GM21737 (cell line): ENCODE measurements at regions not wholly inside any gene's neighbourhood (a gene's known extent, or its start where the extent isn't known, plus 50 kb on each side); places are given as distances from the start of the nearest gene placed in this dataset.

ENCODE experiments used
- ATAC-seq: cut with Tn5 transposase; IDR thresholded peaks from one replicate; pipeline ENCODE4 v1.9.1; 2021; ENCODE audit warnings: mild to moderate bottlenecking, moderate library complexity; ENCODE audit not compliant: unreplicated experiment

DNA sequence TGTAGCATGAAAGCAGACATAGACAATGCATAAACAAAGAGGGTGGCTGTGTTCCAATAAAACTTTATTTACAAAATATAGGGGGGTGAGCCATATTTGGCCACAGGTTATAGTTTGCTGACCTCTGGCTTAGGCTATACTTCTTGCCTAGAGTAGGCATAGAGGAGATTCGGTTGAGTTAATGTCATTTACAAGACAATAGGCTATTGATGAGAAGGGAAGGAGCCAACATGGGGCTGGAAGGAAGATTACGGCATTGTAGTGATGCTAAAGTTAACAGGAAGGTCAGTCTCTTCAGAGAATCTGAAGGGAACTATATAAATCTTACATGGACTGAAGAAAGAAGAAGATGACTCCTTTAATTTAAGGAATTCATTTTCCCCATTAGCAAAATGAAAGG lies 463.5 kb downstream of the HTR7 start:
- no peak for ATAC-seq

DNA sequence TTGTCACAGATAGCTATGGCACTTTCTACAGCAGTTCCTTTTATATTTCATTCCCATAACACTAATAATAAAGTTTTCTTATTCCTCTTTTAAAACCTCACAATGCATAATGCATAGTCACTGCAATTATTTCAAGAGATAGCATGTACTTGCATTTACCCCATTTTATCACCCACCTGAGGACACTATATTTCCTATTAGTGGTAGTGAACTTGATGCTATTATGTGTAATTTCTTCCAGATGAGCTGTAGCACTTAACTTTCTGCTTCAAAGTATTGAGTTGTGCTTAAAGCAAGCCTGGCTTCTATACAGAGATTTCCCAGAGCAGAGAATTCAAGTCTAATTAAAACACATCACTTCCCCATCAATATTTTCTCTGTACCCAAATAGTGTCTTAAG lies 461.1 kb downstream of the HTR7 start:
- ATAC-seq, result no peak

DNA sequence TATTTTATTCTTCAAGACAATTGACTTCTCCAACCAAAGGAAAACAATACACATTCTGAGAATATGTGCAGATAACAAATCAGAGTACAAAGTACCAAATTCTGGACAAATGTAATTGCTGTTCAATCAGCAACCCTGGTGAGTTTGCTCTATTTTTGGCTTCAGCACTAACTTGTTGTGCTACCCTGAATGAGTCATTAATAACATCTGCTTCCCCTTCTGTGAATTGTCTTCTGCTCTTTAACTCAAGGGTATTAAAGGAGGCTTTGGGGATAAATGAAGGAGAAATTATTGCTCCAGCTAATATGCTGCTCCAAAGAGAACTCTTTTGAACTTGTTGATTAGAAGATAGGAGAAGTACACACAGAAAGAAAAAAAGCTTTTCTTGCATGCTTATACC lies 459.3 kb downstream of the HTR7 start:
- ATAC-seq, result no peak

DNA sequence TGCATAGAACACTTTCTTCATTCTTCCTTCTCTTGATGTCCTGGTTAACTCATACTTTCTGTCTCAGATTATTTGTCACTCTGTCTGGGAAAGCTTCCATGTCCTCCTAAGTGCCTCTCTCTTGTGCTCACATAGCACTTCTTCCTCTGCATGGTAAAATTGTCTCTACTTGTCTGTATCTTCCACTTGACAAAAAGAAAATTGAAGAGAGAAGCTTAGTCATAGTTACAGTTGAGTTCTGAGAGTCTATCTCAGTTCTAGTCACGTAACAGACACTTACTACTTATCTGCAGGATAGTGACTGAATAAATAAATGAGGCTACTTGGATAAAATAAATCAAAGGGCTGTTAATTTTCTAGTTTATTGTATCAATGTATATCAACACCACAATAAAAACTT lies 458.1 kb downstream of the HTR7 start:
- no peak for ATAC-seq

GRCh38 chr10:90403211-90404000 lies 454.4 kb downstream of the HTR7 start:
- no peak for ATAC-seq

DNA sequence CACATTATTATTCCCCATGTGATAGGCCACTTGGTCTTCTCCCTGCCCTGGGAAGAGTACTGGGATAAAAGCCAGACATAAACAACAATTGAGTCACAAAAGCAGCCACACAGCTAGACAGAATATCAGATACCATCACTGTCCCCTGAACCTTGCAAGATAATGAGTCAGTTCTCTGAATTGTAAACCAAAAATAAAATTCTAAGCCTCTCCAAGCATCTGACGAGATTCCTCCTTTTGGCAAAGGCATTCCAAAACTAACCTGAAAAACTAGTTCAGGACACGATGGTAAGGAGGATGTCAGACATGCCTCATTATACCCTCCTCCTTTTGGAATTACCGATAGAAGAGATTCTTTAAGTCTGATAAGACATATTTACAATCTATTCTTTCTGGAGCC lies 450.7 kb downstream of the HTR7 start:
- no peak for ATAC-seq

DNA sequence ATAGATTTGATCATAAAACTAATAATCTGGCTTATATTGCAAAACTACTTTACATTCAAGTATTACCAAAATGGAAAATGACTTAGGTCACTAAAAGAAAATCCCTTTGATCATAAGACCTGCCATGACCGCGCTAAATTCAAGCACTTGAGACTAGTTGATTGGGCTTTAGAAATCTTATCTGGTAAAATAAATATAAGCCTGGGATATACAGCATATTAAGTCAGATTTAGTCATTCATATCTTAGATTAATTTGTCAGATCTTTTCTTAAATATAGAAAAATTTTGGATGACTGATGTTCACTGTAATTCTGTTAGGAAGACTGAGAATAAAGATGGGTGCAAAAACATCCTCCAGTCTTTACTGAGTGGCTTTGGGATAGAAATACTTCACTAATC lies 450.0 kb downstream of the HTR7 start:
- no peak for ATAC-seq

DNA sequence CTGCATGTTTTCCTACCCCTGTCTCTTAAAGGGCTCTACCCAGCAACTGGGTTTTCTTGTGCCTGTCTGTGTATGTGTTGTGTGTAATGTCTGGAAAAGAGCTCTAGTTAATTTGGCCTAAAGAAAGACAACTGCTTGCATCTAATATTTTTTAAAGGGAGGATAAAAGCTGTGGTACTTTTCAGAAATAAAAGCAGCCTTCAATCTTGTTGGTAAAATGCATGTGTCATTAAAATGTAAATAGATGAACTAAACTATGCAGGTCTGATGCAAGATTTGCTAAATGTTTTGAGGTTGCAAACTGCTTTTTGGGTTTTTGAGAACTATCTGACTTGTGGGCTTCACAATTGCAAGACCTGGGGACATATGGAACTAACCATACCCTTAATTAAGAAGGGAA lies 445.3 kb downstream of the HTR7 start:
- ATAC-seq, result no peak

DNA sequence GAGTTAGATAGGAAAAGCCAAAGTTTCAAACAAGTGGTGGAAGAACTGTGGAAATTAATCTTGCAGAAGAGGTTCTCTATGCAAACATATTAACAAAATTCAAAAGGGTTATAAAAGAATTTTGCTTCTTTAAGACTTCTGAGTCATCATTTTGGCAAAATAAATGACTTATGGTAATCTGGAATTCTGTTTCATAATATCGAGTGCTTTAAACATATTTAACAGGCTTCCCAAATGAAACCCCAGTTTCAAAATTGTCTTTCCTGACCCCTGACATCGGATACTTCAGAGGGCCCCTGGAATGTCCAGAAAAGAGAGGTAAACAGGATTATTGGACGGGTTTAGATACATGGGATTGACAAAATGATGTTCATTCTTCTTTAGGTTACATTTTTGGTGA lies 444.6 kb downstream of the HTR7 start:
- ATAC-seq, result no peak

DNA sequence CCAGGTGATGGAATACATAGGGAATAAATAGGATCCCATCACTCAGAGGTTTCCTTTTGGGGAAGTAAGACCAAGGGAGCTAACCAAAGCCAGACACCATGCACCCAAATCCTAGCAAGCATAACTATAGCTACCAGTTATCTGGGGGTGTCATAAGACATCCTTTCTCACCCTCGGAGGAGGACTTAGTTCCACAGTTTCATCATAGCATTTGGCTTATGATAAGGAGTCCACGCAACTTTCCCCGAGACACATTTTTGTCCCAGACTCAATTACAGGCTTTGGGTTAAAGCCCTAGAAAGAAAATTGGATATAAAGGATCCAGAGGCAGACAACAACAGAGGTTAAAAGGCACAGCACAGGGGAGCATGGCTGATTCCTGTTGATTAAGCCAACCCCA lies 442.9 kb downstream of the HTR7 start:
- no peak for ATAC-seq

GRCh38 chr10:90417029-90417428 lies 440.8 kb downstream of the HTR7 start:
- no peak for ATAC-seq

DNA sequence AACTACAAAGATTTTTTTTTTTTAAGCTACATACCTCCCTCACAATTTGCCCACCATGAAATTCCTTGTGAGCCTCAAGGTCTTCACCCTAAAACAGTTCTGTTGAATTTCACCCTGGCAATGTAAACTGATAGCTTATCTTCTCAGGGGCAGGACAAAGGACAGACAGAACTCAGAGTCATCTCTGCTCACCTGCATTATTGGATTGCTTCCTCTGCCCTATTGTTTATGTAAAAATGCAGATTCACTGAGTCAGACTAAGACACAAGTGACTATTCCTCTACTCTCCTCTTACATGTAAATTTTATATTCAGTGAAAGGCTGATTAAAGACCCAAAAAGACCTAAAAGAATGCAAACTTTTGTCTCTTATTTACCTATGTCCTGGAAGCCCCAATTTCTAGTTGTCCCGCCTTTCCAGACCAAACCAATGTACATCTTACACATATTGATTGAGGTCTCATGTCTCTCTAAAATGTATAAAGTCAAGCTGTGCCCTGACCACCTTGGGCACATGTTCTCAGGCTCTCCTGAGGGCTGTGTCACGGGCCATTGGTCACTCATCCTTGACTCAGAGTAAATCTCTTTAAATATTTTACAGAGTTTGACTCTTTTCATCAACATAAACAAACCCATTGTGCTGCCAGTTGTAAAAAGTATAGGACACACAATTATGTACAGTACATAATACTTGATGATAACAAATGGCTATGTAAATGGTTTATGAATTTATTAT lies 440.2 kb downstream of the HTR7 start:
- no peak for ATAC-seq

DNA sequence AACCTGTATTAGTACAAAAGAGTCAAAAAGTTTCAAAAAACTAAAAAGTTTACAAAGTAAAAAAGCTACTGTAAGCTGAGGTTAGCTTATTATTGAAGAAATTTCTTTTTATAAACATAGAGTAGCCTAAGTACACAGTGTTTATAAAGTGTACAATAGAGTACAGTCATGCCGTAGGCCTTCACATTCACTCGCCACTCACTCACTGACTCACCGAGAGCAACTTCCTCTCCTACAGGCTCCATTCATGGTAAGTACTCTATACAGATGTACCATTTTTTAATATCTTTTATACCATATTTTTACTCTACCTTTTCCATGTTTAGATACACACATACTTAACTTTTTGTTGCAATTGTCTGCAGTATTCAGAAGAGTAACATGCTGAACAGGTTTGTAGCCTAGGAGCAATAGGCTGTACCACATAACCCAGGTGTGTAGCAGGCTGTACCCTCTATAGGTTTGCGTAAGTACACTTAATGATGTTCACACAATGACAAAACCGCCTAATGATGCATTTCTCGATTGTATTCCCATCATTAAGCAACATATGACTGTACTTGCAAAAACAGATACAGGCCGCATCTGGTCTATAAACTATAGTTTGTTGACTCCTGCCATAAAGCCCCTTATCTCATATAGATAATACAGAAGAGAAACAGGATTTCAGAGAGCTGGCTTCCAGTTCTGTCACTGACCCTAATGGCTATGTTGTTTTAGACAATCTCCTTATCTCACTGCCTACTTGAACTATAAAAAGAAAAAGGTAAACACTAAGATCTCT lies 438.8 kb downstream of the HTR7 start:
- no peak for ATAC-seq

DNA sequence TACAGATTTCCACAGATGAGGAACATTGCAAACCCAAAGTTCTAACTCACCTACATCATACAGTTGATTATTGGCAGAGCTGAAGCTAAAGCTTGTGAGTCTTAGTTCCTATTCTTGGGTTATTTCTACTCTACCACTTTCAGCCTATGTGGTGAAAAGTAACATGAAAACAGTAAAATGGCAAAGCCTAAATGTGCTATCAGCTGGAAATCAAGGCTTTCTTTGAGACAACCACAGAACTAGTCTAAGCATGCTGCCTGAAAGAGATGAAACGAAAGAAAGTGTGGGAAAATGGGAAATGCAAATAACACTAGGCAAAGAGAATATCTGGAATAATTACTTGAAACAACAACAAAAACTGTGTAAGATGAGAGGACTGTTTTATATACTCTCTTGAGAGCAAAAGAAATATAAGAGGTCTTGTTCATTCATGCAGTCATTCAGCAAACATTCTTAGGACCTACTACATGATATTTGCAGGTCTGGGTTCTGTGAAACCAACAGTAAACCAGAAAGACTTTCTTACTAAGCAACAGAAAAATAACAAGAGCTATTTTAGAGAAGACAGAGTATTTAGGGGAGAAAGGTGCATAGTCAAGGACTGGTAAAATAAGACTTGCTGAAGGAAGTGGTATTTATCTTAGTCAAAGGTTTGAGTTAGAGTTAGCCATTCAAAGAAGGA lies 437.1 kb downstream of the HTR7 start:
- ATAC-seq, result no peak

DNA sequence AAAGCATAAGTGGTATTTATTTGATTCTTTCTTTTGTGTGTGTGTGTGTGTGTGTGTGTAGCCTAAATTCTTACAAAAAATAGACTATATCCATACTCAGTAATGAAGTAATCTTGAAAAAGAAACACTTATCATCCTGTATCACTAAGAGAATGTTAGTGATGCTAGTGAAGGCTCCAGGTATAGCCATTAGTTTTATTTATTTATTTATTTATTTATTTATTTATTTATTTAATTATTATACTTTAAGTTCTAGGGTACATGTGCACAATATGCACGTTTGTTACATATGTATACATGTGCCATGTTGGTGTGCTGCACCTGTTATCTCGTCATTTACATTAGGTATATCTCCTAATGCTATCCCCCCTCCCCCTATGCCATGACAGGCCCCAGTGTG lies 436.0 kb downstream of the HTR7 start:
- ATAC-seq, result no peak

DNA sequence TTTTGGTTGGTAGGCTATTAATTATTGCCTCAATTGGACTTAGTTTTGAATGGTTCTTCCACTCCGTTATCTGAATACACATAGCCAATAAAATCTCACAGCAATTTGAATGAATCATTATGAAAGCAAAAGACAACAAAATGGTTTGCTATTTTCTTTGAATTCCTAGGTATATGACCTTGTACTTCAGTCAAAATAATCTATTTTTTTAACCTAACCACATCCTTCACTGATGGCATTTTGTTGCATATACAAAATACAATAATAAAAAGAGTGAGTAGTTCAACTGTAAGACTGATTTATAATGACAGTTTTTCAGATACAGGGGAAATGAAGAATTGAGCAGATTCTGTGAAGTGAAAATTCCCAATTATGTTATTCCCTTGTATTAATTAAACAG lies 433.1 kb downstream of the HTR7 start:
- no peak for ATAC-seq

- no peak for ATAC-seq
Observed at GRCh38 chr10:90430186-90430585, 427.7 kb downstream of the HTR7 start.

DNA sequence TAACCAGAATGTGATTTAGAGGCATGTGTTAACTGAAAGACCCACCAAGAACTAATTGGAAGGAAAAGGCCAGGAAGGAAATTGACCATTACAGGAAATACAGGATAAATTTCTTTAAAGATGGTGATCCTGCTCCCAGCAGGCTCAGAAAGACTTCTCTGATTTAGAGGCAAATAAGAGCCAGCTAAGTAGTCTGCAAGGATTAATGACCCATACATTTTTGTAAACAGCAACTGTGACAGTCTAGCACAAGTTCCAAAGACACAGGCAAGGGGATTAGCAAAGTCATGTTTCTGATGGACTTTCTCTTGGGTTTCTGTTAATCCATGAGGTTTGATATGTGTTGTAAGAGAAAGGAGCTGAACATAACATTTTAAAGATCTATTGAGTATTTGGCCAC lies 425.0 kb downstream of the HTR7 start:
- no peak for ATAC-seq

- ATAC-seq, result no peak
Observed at GRCh38 chr10:90435296-90435695, 422.5 kb downstream of the HTR7 start.

DNA sequence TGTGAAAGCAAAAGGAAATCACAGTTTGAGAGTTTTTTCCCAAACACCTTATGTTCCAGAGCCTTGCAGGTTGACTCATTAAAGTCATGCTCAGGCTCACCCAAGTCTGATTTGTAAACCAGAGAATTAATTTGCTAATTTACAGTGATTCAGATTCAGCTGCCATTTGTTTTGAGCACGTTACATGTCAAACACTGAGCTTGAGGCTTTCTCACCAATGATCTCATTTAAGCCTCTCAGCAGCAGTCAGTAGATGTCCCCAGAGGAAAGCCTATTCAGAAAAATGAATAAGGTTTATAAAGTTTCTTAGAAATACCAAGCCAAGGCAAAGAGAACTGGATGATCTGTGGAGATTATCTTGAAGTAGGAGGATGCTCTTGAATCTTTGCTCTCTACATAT lies 420.4 kb downstream of the HTR7 start:
- ATAC-seq, result no peak

GRCh38 chr10:90440870-90441269 lies 417.0 kb downstream of the HTR7 start:
- no peak for ATAC-seq
